Endometrium (tissue), 2 donors: ENCODE measurements at regions not wholly inside any gene's neighbourhood (a gene's known extent, or its start where the extent isn't known, plus 50 kb on each side); places are given as distances from the start of the nearest gene placed in this dataset.

Source experiments
- FAIRE-seq: peaks from 2 replicates; lab custom pipeline; 2012; peaks lifted over from hg19 to GRCh38; lab: Jason Lieb, UNC
- donor health status: control.
- donor health status: control.

- no peak for FAIRE-seq
These were observed 108.4 kb upstream of the TNFAIP3 start for GRCh38 chr6:137758661-137759060.

GRCh38 chr6:137759624-137760023, 107.4 kb upstream of the TNFAIP3 start:
- no peak for FAIRE-seq

GRCh38 chr6:137761072-137761471, 106.0 kb upstream of the TNFAIP3 start:
- FAIRE-seq: no peak

- no peak for FAIRE-seq
These were observed 105.6 kb upstream of the TNFAIP3 start for GRCh38 chr6:137761487-137761886.

- no peak for FAIRE-seq
These were observed 104.6 kb upstream of the TNFAIP3 start for GRCh38 chr6:137762168-137763090.

- no peak for FAIRE-seq
These were observed 103.6 kb upstream of the TNFAIP3 start for GRCh38 chr6:137763436-137763835.

GRCh38 chr6:137763886-137764285, 103.2 kb upstream of the TNFAIP3 start:
- no peak for FAIRE-seq

GRCh38 chr6:137764464-137764863, 102.6 kb upstream of the TNFAIP3 start:
- no peak for FAIRE-seq

- FAIRE-seq: no peak
These were observed 102.0 kb upstream of the TNFAIP3 start for GRCh38 chr6:137765059-137765458.

- no peak for FAIRE-seq
These were observed 100.3 kb upstream of the TNFAIP3 start for GRCh38 chr6:137766596-137767370.

GRCh38 chr6:137767465-137767864, 99.6 kb upstream of the TNFAIP3 start:
- FAIRE-seq: no peak

- no peak for FAIRE-seq
These were observed 99.0 kb upstream of the TNFAIP3 start for GRCh38 chr6:137767911-137768690.

- no peak for FAIRE-seq
These were observed 98.1 kb upstream of the TNFAIP3 start for GRCh38 chr6:137768935-137769334.

GRCh38 chr6:137769797-137770362, 97.2 kb upstream of the TNFAIP3 start:
- FAIRE-seq: no peak

GRCh38 chr6:137772541-137773250, 94.4 kb upstream of the TNFAIP3 start:
- FAIRE-seq: no peak

- FAIRE-seq: no peak
These were observed 91.8 kb upstream of the TNFAIP3 start for GRCh38 chr6:137775227-137775626.

- no peak for FAIRE-seq
These were observed 91.3 kb upstream of the TNFAIP3 start for GRCh38 chr6:137775720-137776119.

- no peak for FAIRE-seq
These were observed 90.8 kb upstream of the TNFAIP3 start for GRCh38 chr6:137776256-137776655.

GRCh38 chr6:137776786-137777686, 90.0 kb upstream of the TNFAIP3 start:
- FAIRE-seq: no peak

GRCh38 chr6:137777687-137778075, 89.4 kb upstream of the TNFAIP3 start:
- FAIRE-seq: no peak
